Liver (tissue), 8 donors: ENCODE measurements at regions not wholly inside any gene's neighbourhood (a gene's known extent, or its start where the extent isn't known, plus 50 kb on each side); places are given as distances from the start of the nearest gene placed in this dataset.

Experiments
- DNase-seq: peaks from one replicate; pipeline ENCODE4 v3.0.0-alpha.2; 2017; ENCODE audit warnings: low spot score
- H3K27ac ChIP-seq, 2 donors: one replicate each; pipeline ENCODE4 v1.7.0; 2013; ENCODE audit warnings: inconsistent platforms in 2 of 2, low read length in 2 of 2, control low read depth in 1 of 2, low read depth in 1 of 2, mild to moderate bottlenecking in 1 of 2
- H3K27me3 ChIP-seq, 4 donors: one replicate each; pipeline versions ENCODE4 v1.6.1 to v1.7.0; 2013; ENCODE audit warnings: low read length in 3 of 4, inconsistent platforms in 1 of 4, mild to moderate bottlenecking in 1 of 4, moderate library complexity in 1 of 4; ENCODE audit not compliant: control insufficient read depth in 4 of 4, insufficient read depth in 4 of 4
- H3K36me3 ChIP-seq, 4 donors: one replicate each; pipeline versions ENCODE4 v1.6.1 to v1.7.0; 2013; ENCODE audit warnings: low read length in 3 of 4, mild to moderate bottlenecking in 3 of 4, low read depth in 1 of 4, moderate library complexity in 1 of 4; ENCODE audit not compliant: control insufficient read depth in 4 of 4, insufficient read depth in 3 of 4
- H3K4me1 ChIP-seq, 4 donors: one replicate each; pipeline versions ENCODE4 v1.6.1 to v1.7.0; 2013; ENCODE audit warnings: low read length in 3 of 4, mild to moderate bottlenecking in 3 of 4, moderate library complexity in 1 of 4; ENCODE audit not compliant: control insufficient read depth in 4 of 4, insufficient read depth in 4 of 4
- H3K4me3 ChIP-seq, 3 donors: one replicate each; pipeline versions ENCODE4 v1.6.1 to v1.7.0; 2013; ENCODE audit warnings: low read length in 3 of 3, control low read depth in 1 of 3, low read depth in 1 of 3, mild to moderate bottlenecking in 1 of 3
- H3K9ac ChIP-seq, 2 donors: one replicate each; pipeline ENCODE4 v1.7.0; 2013; ENCODE audit warnings: low read length in 2 of 2, mild to moderate bottlenecking in 2 of 2, moderate library complexity in 2 of 2, control low read depth in 1 of 2, low read depth in 1 of 2
- H3K9me3 ChIP-seq, 4 donors: one replicate each; pipeline versions ENCODE4 v1.6.1 to v1.7.0; 2013; ENCODE audit warnings: low read length in 3 of 4; ENCODE audit not compliant: control insufficient read depth in 4 of 4
- ATF3 ChIP-seq: IDR thresholded peaks from 2 replicates; pipeline ENCODE4 v1.6.1; 2016; ENCODE audit warnings: antibody characterized with exemption
- CTCF ChIP-seq: fragments of 150-350 bp; IDR thresholded peaks from 2 replicates; pipeline ENCODE4 v1.5.1; 2017; ENCODE audit warnings: improper control_type of control experiment, low read depth, low read length; ENCODE audit not compliant: missing input control
- FOXA1 ChIP-seq: IDR thresholded peaks from 2 replicates; pipeline ENCODE4 v1.6.1; 2016; ENCODE audit warnings: antibody characterized with exemption
- FOXA2 ChIP-seq: IDR thresholded peaks from 2 replicates; pipeline ENCODE4 v1.6.1; 2016; ENCODE audit warnings: antibody characterized with exemption
- GABPA ChIP-seq, 2 donors: IDR thresholded peaks in 1 of 2; conservative IDR thresholded peaks in 1 of 2; 2 replicates each; pipeline ENCODE4 v1.6.1; 2016; ENCODE audit warnings: antibody characterized with exemption in 2 of 2, mild to moderate bottlenecking in 1 of 2, moderate library complexity in 1 of 2
- HNF4A ChIP-seq, 2 donors: conservative IDR thresholded peaks; 2 replicates each; pipeline ENCODE4 v1.6.1; 2016; ENCODE audit warnings: antibody characterized with exemption in 2 of 2, mild to moderate bottlenecking in 2 of 2
- HNF4G ChIP-seq: IDR thresholded peaks from 2 replicates; pipeline ENCODE4 v1.6.1; 2016; ENCODE audit warnings: antibody characterized with exemption
- JUND ChIP-seq, 2 donors: IDR thresholded peaks; 2 replicates each; pipeline ENCODE4 v1.6.1; 2016; ENCODE audit warnings: antibody characterized with exemption in 2 of 2
- MAX ChIP-seq: IDR thresholded peaks from 2 replicates; pipeline ENCODE4 v1.6.1; 2016; ENCODE audit warnings: antibody characterized with exemption
- NR2F2 ChIP-seq: IDR thresholded peaks from 2 replicates; pipeline ENCODE4 v1.6.1; 2016; ENCODE audit warnings: antibody characterized with exemption
- RAD21 ChIP-seq, 2 donors: IDR thresholded peaks; 2 replicates each; pipeline ENCODE4 v1.6.1; 2016; ENCODE audit warnings: antibody characterized with exemption in 2 of 2, mild to moderate bottlenecking in 2 of 2
- REST ChIP-seq: IDR thresholded peaks from 2 replicates; pipeline ENCODE4 v1.6.1; 2016; ENCODE audit warnings: antibody characterized with exemption, mild to moderate bottlenecking
- RXRA ChIP-seq, 2 donors: IDR thresholded peaks; 2 replicates each; pipeline ENCODE4 v1.6.1; 2017 to 2018; ENCODE audit warnings: antibody characterized with exemption in 2 of 2, mild to moderate bottlenecking in 1 of 2
- SP1 ChIP-seq: IDR thresholded peaks from 2 replicates; pipeline ENCODE4 v1.6.1; 2018; ENCODE audit warnings: antibody characterized with exemption, mild to moderate bottlenecking
- TAF1 ChIP-seq: conservative IDR thresholded peaks from 2 replicates; pipeline ENCODE4 v1.6.1; 2016; ENCODE audit warnings: antibody characterized with exemption, mild to moderate bottlenecking
- YY1 ChIP-seq: IDR thresholded peaks from 2 replicates; pipeline ENCODE4 v1.6.1; 2016; ENCODE audit warnings: antibody characterized with exemption, mild to moderate bottlenecking
- ZBTB33 ChIP-seq: IDR thresholded peaks from 2 replicates; pipeline ENCODE4 v1.6.1; 2016; ENCODE audit warnings: antibody characterized with exemption
- WGBS: extraction: QIAGEN DNeasy Blood & Tissue Kit; methylation state at CpG from one replicate; pipeline ENCODE4 v1.1.7; 2013; 5-methylcytosine and 5-hydroxymethylcytosine counted together
- donor health status: healthy.
- donor health status: healthy.
- donor health status: healthy.
- donor health status: healthy.
- donor health status: healthy.

GRCh38 chr2:94753466-94753998 is 117.7 kb upstream of the TEKT4 start:
- H3K27ac ChIP-seq: no peak overlapping the region
- TF ChIP-seq YY1 (no peak), CTCF (no peak), HNF4G (no peak), SP1 (no peak), FOXA1 (no peak), FOXA2 (no peak), REST (no peak), RAD21 (IDR thresholded peaks at IDR 0.05) (no peak), NR2F2 (no peak), ZBTB33 (no peak), JUND (IDR thresholded peaks at IDR 0.05) (no peak), ATF3 (no peak), HNF4A (conservative IDR thresholded peaks at IDR 0.05) (no peak), RXRA (IDR thresholded peaks at IDR 0.05) (no peak), TAF1 (no peak), MAX (no peak), GABPA (IDR thresholded peaks at IDR 0.05 in 1 of 2, conservative IDR thresholded peaks at IDR 0.05 in 1 of 2) (no peak)
- H3K9ac ChIP-seq: no peak overlapping the region
- H3K4me3 ChIP-seq: no peak overlapping the region
- H3K9me3 ChIP-seq: peaks cover 0 to 4% (median 0%) of the 10 kb centered on the region in 4 donors
- H3K4me1 ChIP-seq: no peaks in the 10 kb centered on the region
- no peak for DNase-seq
- 78% methylated on average over 2 of the region's 2 CpGs for WGBS
- H3K36me3 ChIP-seq: no peaks in the 10 kb centered on the region
- peaks cover 0 to 6% (median 1%) of the 10 kb centered on the region in 4 donors for H3K27me3 ChIP-seq
